ENCODE measurements at regions not wholly inside any gene's neighbourhood (a gene's known extent, or its start where the extent isn't known, plus 50 kb on each side); places are given as distances from the start of the nearest gene placed in this dataset.

DNA sequence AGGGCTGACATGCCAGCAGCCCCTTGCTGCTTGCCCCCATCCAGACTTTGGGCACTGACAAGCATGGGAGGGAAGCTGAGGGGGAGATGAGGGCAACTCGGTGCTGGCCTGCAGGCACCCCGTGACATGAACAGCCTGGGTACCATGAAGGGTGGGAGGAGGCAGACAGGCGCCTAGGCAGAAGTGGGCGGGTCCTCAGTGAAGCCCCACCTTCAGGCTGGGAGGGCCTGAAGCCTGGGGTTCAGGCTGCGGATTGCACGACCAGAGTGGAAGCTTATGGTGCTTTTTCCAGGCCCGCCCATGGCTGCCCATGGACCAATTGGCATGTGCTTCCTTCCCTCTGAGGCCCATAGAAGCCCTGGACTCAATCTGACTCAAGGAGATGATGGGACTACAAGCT, 354.1 kb downstream of the GRIA2 start:
- no peak overlapping the region for H2BK12ac ChIP-seq (ENCODE audit: low read length)
- no peak overlapping the region for H2BK120ac ChIP-seq (ENCODE audit: insufficient read depth, low read length, poor library complexity)
- H3K14ac ChIP-seq (ENCODE audit: low read length) = no peak overlapping the region
- H3K18ac ChIP-seq (ENCODE audit: low read length) = no peak overlapping the region
- H3K4me1 ChIP-seq (ENCODE audit: control insufficient read depth in 1 of 2, insufficient read depth in 2 of 2, low read length in 2 of 2) = no peaks in the 10 kb centered on the region
- H4K8ac ChIP-seq (ENCODE audit: low read depth, low read length) = no peak overlapping the region
- H3K23ac ChIP-seq (ENCODE audit: low read length) = no peak overlapping the region
- no peaks in the 10 kb centered on the region for H3K79me2 ChIP-seq (ENCODE audit: control insufficient read depth, insufficient read depth, low read length, poor library complexity)
- no peak overlapping the region for H3K9ac ChIP-seq (ENCODE audit: low read length)
- no peak overlapping the region for H4K12ac ChIP-seq (ENCODE audit: low read depth, low read length)
- no peaks in the 10 kb centered on the region for H3K79me1 ChIP-seq (ENCODE audit: low read length)
- H2AK5ac ChIP-seq (ENCODE audit: low read length) = no peak overlapping the region
- H3K4ac ChIP-seq (ENCODE audit: low read depth, low read length) = no peak overlapping the region
- no peaks in the 10 kb centered on the region for H3K36me3 ChIP-seq (ENCODE audit: control insufficient read depth in 1 of 2, insufficient read depth in 2 of 2, low read length in 2 of 2)
- no peaks in the 10 kb centered on the region for H3K9me3 ChIP-seq (ENCODE audit: insufficient read depth, low read depth, low read length)
- no peak overlapping the region for H4K91ac ChIP-seq (ENCODE audit: low read depth, low read length)
- H2AFZ ChIP-seq (ENCODE audit: insufficient read depth, low read length, poor library complexity) = no peak overlapping the region
- no peak overlapping the region for H3K4me3 ChIP-seq (ENCODE audit: low read depth, low read length)
- WGBS (ENCODE audit: extremely low coverage, insufficient coverage, insufficient read length) = no CpG with 5 or more reads among the region's 7 CpGs
- H3K4me2 ChIP-seq (ENCODE audit: low read length) = no peak overlapping the region
- no peaks in the 10 kb centered on the region for H3K27me3 ChIP-seq (ENCODE audit: insufficient read depth, low read length)
- H2BK5ac ChIP-seq (ENCODE audit: low read depth, low read length, poor library complexity) = no peak overlapping the region
- no peak for DNase-seq
- H3K27ac ChIP-seq (ENCODE audit: low read depth, low read length) = no peak overlapping the region

DNA sequence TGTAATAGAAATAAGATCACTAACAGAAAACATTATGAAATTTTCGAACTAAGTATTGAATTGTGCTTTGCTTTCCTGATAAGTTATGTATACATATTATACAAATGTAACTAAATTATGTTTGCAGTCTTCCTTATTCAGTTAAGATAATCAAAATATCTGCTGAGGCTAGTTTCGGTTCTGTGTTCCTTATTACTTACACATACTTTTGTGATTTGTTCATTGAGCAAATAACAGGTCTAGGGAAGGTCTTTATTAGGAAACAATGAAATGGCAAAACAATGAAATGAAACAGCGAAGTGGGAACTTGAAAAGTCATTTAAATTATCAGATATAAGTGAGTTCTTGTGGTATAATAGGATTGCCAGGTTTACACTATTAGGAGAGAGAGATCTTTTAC, 352.4 kb downstream of the GRIA2 start:
- Histone ChIP-seq H4K8ac (ENCODE audit: low read depth, low read length) (no peak overlapping the region), H2AK5ac (ENCODE audit: low read length) (no peak overlapping the region), H3K27ac (ENCODE audit: low read depth, low read length) (no peak overlapping the region), H3K4ac (ENCODE audit: low read depth, low read length) (no peak overlapping the region), H3K79me2 (ENCODE audit: control insufficient read depth, insufficient read depth, low read length, poor library complexity) (no peaks in the 10 kb centered on the region), H3K4me2 (ENCODE audit: low read length) (no peak overlapping the region), H3K79me1 (ENCODE audit: low read length) (no peaks in the 10 kb centered on the region), H3K36me3 (ENCODE audit: control insufficient read depth in 1 of 2, insufficient read depth in 2 of 2, low read length in 2 of 2) (no peaks in the 10 kb centered on the region), H3K27me3 (ENCODE audit: insufficient read depth, low read length) (no peaks in the 10 kb centered on the region), H3K14ac (ENCODE audit: low read length) (no peak overlapping the region), H2BK5ac (ENCODE audit: low read depth, low read length, poor library complexity) (no peak overlapping the region), H2BK12ac (ENCODE audit: low read length) (no peak overlapping the region), H3K4me3 (ENCODE audit: low read depth, low read length) (no peak overlapping the region), H3K23ac (ENCODE audit: low read length) (no peak overlapping the region), H3K4me1 (ENCODE audit: control insufficient read depth in 1 of 2, insufficient read depth in 2 of 2, low read length in 2 of 2) (no peaks in the 10 kb centered on the region), H3K18ac (ENCODE audit: low read length) (no peak overlapping the region), H2AFZ (ENCODE audit: insufficient read depth, low read length, poor library complexity) (no peak overlapping the region), H3K9ac (ENCODE audit: low read length) (no peak overlapping the region), H2BK120ac (ENCODE audit: insufficient read depth, low read length, poor library complexity) (no peak overlapping the region), H3K9me3 (ENCODE audit: insufficient read depth, low read depth, low read length) (no peaks in the 10 kb centered on the region), H4K91ac (ENCODE audit: low read depth, low read length) (no peak overlapping the region), H4K12ac (ENCODE audit: low read depth, low read length) (no peak overlapping the region)
- DNase-seq = no peak
- no CpG with 5 or more reads among the region's 3 CpGs for WGBS (ENCODE audit: extremely low coverage, insufficient coverage, insufficient read length)

DNA sequence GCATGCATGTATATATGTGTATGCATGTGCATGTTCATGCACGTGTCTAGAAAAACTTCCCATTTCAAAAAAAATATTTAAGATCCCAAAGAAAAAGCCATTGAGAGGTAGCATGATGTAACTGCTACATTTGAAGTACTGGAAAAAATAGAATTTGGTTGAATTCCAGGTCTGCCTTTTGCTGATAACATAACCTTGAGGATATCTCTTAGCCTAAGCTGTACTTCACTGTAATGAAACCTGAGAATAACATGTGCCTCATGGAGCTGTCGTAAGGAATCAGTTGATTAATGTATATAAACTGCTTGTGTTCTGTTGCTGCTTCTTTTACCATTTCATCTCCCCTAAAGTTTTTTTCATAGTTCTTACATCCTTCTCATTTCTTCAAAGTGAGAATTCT, 351.8 kb downstream of the GRIA2 start:
- H2AK5ac ChIP-seq (ENCODE audit: low read length) = no peak overlapping the region
- no peaks in the 10 kb centered on the region for H3K27me3 ChIP-seq (ENCODE audit: insufficient read depth, low read length)
- H3K36me3 ChIP-seq (ENCODE audit: control insufficient read depth in 1 of 2, insufficient read depth in 2 of 2, low read length in 2 of 2) = no peaks in the 10 kb centered on the region
- no peaks in the 10 kb centered on the region for H3K79me1 ChIP-seq (ENCODE audit: low read length)
- H2AFZ ChIP-seq (ENCODE audit: insufficient read depth, low read length, poor library complexity) = no peak overlapping the region
- H3K14ac ChIP-seq (ENCODE audit: low read length) = no peak overlapping the region
- H3K9me3 ChIP-seq (ENCODE audit: insufficient read depth, low read depth, low read length) = no peaks in the 10 kb centered on the region
- H3K18ac ChIP-seq (ENCODE audit: low read length) = no peak overlapping the region
- H3K4ac ChIP-seq (ENCODE audit: low read depth, low read length) = no peak overlapping the region
- H4K12ac ChIP-seq (ENCODE audit: low read depth, low read length) = no peak overlapping the region
- no peak overlapping the region for H3K23ac ChIP-seq (ENCODE audit: low read length)
- no peak overlapping the region for H3K27ac ChIP-seq (ENCODE audit: low read depth, low read length)
- H3K4me2 ChIP-seq (ENCODE audit: low read length) = no peak overlapping the region
- H3K4me1 ChIP-seq (ENCODE audit: control insufficient read depth in 1 of 2, insufficient read depth in 2 of 2, low read length in 2 of 2) = no peaks in the 10 kb centered on the region
- H2BK120ac ChIP-seq (ENCODE audit: insufficient read depth, low read length, poor library complexity) = no peak overlapping the region
- no peak overlapping the region for H4K8ac ChIP-seq (ENCODE audit: low read depth, low read length)
- WGBS (ENCODE audit: extremely low coverage, insufficient coverage, insufficient read length) = no CpG with 5 or more reads among the region's 2 CpGs
- H2BK12ac ChIP-seq (ENCODE audit: low read length) = no peak overlapping the region
- H4K91ac ChIP-seq (ENCODE audit: low read depth, low read length) = no peak overlapping the region
- no peaks in the 10 kb centered on the region for H3K79me2 ChIP-seq (ENCODE audit: control insufficient read depth, insufficient read depth, low read length, poor library complexity)
- H2BK5ac ChIP-seq (ENCODE audit: low read depth, low read length, poor library complexity) = no peak overlapping the region
- no peak for DNase-seq
- no peak overlapping the region for H3K9ac ChIP-seq (ENCODE audit: low read length)
- H3K4me3 ChIP-seq (ENCODE audit: low read depth, low read length) = no peak overlapping the region

DNA sequence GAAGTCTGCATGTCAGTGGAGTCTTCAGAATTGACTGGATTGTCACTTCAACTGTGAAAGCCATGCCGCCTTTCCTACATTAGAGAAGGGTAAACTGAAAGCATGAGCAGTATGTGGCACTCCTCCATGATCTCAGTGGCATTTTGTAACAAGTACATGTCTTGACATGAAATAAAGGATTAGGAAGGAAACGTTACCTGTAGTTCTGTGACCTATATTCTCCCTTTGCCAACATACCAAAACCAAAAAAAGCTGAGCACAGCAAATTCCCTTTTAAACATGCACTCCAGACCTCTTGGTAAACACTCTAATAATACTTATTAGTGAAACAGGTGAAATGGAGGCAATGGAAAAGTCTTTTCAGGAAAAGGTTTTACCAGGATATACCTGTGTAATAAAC, 344.2 kb downstream of the GRIA2 start:
- Histone ChIP-seq H3K4me3 (ENCODE audit: low read depth, low read length) (no peak overlapping the region), H3K79me1 (ENCODE audit: low read length) (no peaks in the 10 kb centered on the region), H2BK12ac (ENCODE audit: low read length) (no peak overlapping the region), H4K12ac (ENCODE audit: low read depth, low read length) (no peak overlapping the region), H2BK5ac (ENCODE audit: low read depth, low read length, poor library complexity) (no peak overlapping the region), H2BK120ac (ENCODE audit: insufficient read depth, low read length, poor library complexity) (no peak overlapping the region), H4K8ac (ENCODE audit: low read depth, low read length) (no peak overlapping the region), H3K4me2 (ENCODE audit: low read length) (no peak overlapping the region), H3K9me3 (ENCODE audit: insufficient read depth, low read depth, low read length) (no peaks in the 10 kb centered on the region), H3K9ac (ENCODE audit: low read length) (no peak overlapping the region), H3K4me1 (ENCODE audit: control insufficient read depth in 1 of 2, insufficient read depth in 2 of 2, low read length in 2 of 2) (no peaks in the 10 kb centered on the region), H3K14ac (ENCODE audit: low read length) (no peak overlapping the region), H3K23ac (ENCODE audit: low read length) (no peak overlapping the region), H3K27me3 (ENCODE audit: insufficient read depth, low read length) (no peaks in the 10 kb centered on the region), H2AFZ (ENCODE audit: insufficient read depth, low read length, poor library complexity) (no peak overlapping the region), H3K36me3 (ENCODE audit: control insufficient read depth in 1 of 2, insufficient read depth in 2 of 2, low read length in 2 of 2) (no peaks in the 10 kb centered on the region), H3K4ac (ENCODE audit: low read depth, low read length) (no peak overlapping the region), H2AK5ac (ENCODE audit: low read length) (no peak overlapping the region), H4K91ac (ENCODE audit: low read depth, low read length) (no peak overlapping the region), H3K79me2 (ENCODE audit: control insufficient read depth, insufficient read depth, low read length, poor library complexity) (no peaks in the 10 kb centered on the region), H3K18ac (ENCODE audit: low read length) (no peak overlapping the region), H3K27ac (ENCODE audit: low read depth, low read length) (no peak overlapping the region)
- DNase-seq = no peak
- WGBS (ENCODE audit: extremely low coverage, insufficient coverage, insufficient read length) = no CpG with 5 or more reads among the region's 2 CpGs

All from trophoblast cell (in vitro differentiated cells and primary cell).